ENCODE measurements at regions not wholly inside any gene's neighbourhood (a gene's known extent, or its start where the extent isn't known, plus 50 kb on each side); places are given as distances from the start of the nearest gene placed in this dataset.

GRCh38 chr9:7387840-7388239, 411.7 kb downstream of the DMAC1 start:
- no peak for DNase-seq

- no peak for DNase-seq
Observed at GRCh38 chr9:7382304-7382703, 417.3 kb downstream of the DMAC1 start.

GRCh38 chr9:7377489-7377888, 422.1 kb downstream of the DMAC1 start:
- DNase-seq: no peak

- no peak for DNase-seq
Observed at GRCh38 chr9:7376833-7377232, 422.7 kb downstream of the DMAC1 start.

- no peak for DNase-seq
Observed at GRCh38 chr9:7376213-7376612, 423.4 kb downstream of the DMAC1 start.

GRCh38 chr9:7375013-7375511, 424.5 kb downstream of the DMAC1 start:
- no peak for DNase-seq

- DNase-seq: no peak
Observed at GRCh38 chr9:7370988-7371387, 428.6 kb downstream of the DMAC1 start.

GRCh38 chr9:7370381-7370780, 429.2 kb downstream of the DMAC1 start:
- DNase-seq: no peak

- no peak for DNase-seq
Observed at GRCh38 chr9:7369384-7369821, 430.2 kb downstream of the DMAC1 start.

GRCh38 chr9:7368410-7369292, 430.9 kb downstream of the DMAC1 start:
- DNase-seq: no peak

GRCh38 chr9:7367726-7368125, 431.9 kb downstream of the DMAC1 start:
- DNase-seq: no peak

- DNase-seq: no peak
Observed at GRCh38 chr9:7366121-7366520, 433.5 kb downstream of the DMAC1 start.

- DNase-seq: no peak
Observed at GRCh38 chr9:7363777-7364477, 435.7 kb downstream of the DMAC1 start.

- no peak for DNase-seq
Observed at GRCh38 chr9:7360513-7360912, 439.1 kb downstream of the DMAC1 start.

- no peak for DNase-seq
Observed at GRCh38 chr9:7358876-7359275, 440.7 kb downstream of the DMAC1 start.

- DNase-seq: no peak
Observed at GRCh38 chr9:7354704-7355103, 444.9 kb downstream of the DMAC1 start.

- no peak for DNase-seq
Observed at GRCh38 chr9:7348692-7349091, 450.9 kb downstream of the DMAC1 start.

GRCh38 chr9:7347556-7347955, 452.0 kb downstream of the DMAC1 start:
- DNase-seq: no peak

- DNase-seq: no peak
Observed at GRCh38 chr9:7346144-7346543, 453.4 kb downstream of the DMAC1 start.

- no peak for DNase-seq
Observed at GRCh38 chr9:7342736-7343135, 456.8 kb downstream of the DMAC1 start.

GRCh38 chr9:7342229-7342628, 457.3 kb downstream of the DMAC1 start:
- no peak for DNase-seq

- DNase-seq: no peak
Observed at GRCh38 chr9:7341571-7341970, 458.0 kb downstream of the DMAC1 start.

GRCh38 chr9:7340451-7340850, 459.1 kb downstream of the DMAC1 start:
- no peak for DNase-seq
